ENCODE measurements at regions not wholly inside any gene's neighbourhood (a gene's known extent, or its start where the extent isn't known, plus 50 kb on each side); places are given as distances from the start of the nearest gene placed in this dataset.

DNA sequence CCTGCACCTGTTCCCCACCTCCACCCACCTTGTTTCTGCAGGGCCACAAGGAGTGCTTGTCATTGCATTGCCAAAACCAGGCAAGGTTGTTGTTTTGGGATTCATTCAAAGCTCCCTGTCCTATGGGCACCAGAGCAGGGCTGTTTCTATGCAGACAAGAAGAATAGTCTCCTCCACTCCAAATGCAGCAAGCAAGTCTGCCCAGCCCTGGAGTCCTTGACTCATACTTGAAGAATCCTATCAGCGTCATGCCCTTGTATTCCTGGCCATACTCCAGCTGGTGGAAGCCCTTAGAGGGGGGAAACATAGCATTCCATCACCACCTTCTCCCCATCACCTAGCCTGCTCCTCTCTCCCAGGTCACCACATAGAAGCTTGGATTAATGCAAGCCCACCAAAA lies 145.3 kb upstream of the ECI2 start:
- TF ChIP-seq, protein P1, sequence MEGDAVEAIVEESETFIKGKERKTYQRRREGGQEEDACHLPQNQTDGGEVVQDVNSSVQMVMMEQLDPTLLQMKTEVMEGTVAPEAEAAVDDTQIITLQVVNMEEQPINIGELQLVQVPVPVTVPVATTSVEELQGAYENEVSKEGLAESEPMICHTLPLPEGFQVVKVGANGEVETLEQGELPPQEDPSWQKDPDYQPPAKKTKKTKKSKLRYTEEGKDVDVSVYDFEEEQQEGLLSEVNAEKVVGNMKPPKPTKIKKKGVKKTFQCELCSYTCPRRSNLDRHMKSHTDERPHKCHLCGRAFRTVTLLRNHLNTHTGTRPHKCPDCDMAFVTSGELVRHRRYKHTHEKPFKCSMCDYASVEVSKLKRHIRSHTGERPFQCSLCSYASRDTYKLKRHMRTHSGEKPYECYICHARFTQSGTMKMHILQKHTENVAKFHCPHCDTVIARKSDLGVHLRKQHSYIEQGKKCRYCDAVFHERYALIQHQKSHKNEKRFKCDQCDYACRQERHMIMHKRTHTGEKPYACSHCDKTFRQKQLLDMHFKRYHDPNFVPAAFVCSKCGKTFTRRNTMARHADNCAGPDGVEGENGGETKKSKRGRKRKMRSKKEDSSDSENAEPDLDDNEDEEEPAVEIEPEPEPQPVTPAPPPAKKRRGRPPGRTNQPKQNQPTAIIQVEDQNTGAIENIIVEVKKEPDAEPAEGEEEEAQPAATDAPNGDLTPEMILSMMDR (IDR thresholded peaks at IDR 0.05), result no peak
- no peak for TF ChIP-seq POLR2AphosphoS5 (IDR thresholded peaks at IDR 0.05; ENCODE audit: low read depth, low read length)

Data from Panc1 (cell line).